Thoracic aorta (tissue), 2 donors: ENCODE measurements at regions not wholly inside any gene's neighbourhood (a gene's known extent, or its start where the extent isn't known, plus 50 kb on each side); places are given as distances from the start of the nearest gene placed in this dataset.

Experiments used
- ATAC-seq: fragments of 150-250 bp; one replicate; pipeline ENCODE4 v1.8.0; 2017; ENCODE audit warnings: low read depth; ENCODE audit not compliant: insufficient number of reproducible peaks, low FRiP score
- DNase-seq: peaks from one replicate; pipeline ENCODE4 v3.0.0-alpha.2; 2020; ENCODE audit warnings: low spot score
- H3K27ac ChIP-seq, 2 donors: fragments of 200-600 bp; sonication (generic); 1 replicate in 1 of 2; 2 replicates in 1 of 2; pipeline ENCODE4 v1.5.1; 2016; ENCODE audit warnings: mild to moderate bottlenecking in 2 of 2, moderate library complexity in 2 of 2
- H3K27me3 ChIP-seq: fragments of 200-600 bp; sonication (generic); replicated peaks from 2 replicates; pipeline ENCODE4 v1.6.0; 2016; ENCODE audit warnings: mild to moderate bottlenecking; ENCODE audit not compliant: insufficient read depth
- H3K36me3 ChIP-seq: fragments of 200-600 bp; sonication (generic); one replicate; pipeline ENCODE4 v1.5.1; 2016
- H3K4me1 ChIP-seq, 2 donors: fragments of 200-600 bp; sonication (generic); 1 replicate in 1 of 2; 2 replicates in 1 of 2; pipeline versions ENCODE4 v1.5.1 to v1.6.0; 2016; ENCODE audit warnings: low read depth in 2 of 2, mild to moderate bottlenecking in 1 of 2; ENCODE audit not compliant: control insufficient read depth in 1 of 2
- H3K4me3 ChIP-seq: fragments of 200-600 bp; sonication (generic); 2 replicates; pipeline ENCODE4 v1.5.1; 2016; ENCODE audit warnings: mild to moderate bottlenecking
- H3K9me3 ChIP-seq: fragments of 200-600 bp; sonication (generic); 2 replicates; pipeline ENCODE4 v1.5.1; 2016
- TF ChIP-seq, protein P1 (sequence below): fragments of 200-600 bp; sonication (generic); IDR thresholded peaks from one replicate; pipeline ENCODE4 v1.5.1; 2019; ENCODE audit warnings: antibody characterized with exemption

DNA sequence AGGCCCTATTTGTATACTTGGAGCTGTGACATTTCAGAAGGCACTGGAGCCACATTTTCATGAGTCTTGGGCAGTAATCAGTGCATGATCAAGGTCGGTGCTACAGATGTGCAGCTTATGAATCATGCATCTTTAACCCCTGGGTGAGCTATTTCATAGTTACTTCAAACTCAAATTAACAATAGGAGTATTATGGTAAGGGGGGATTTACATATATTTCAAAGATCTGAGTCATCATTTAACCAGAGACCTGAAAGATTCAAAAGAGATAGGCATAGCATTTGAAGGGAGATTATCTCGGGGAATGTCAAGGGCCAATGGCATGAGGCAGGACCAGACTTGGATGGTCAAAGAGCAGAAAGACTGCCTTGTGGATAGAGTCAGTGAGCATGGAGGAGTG is 169.0 kb upstream of the GRIN3A start:
- no peak overlapping the region for H3K27ac ChIP-seq
- TF ChIP-seq, protein P1, sequence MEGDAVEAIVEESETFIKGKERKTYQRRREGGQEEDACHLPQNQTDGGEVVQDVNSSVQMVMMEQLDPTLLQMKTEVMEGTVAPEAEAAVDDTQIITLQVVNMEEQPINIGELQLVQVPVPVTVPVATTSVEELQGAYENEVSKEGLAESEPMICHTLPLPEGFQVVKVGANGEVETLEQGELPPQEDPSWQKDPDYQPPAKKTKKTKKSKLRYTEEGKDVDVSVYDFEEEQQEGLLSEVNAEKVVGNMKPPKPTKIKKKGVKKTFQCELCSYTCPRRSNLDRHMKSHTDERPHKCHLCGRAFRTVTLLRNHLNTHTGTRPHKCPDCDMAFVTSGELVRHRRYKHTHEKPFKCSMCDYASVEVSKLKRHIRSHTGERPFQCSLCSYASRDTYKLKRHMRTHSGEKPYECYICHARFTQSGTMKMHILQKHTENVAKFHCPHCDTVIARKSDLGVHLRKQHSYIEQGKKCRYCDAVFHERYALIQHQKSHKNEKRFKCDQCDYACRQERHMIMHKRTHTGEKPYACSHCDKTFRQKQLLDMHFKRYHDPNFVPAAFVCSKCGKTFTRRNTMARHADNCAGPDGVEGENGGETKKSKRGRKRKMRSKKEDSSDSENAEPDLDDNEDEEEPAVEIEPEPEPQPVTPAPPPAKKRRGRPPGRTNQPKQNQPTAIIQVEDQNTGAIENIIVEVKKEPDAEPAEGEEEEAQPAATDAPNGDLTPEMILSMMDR, result no peak
- no peaks in the 10 kb centered on the region for H3K27me3 ChIP-seq
- ATAC-seq, result no peak
- H3K9me3 ChIP-seq, result no peaks in the 10 kb centered on the region
- no peak overlapping the region for H3K4me3 ChIP-seq
- DNase-seq, result no peak
- H3K36me3 ChIP-seq, result no peaks in the 10 kb centered on the region
- no peaks in the 10 kb centered on the region for H3K4me1 ChIP-seq

DNA sequence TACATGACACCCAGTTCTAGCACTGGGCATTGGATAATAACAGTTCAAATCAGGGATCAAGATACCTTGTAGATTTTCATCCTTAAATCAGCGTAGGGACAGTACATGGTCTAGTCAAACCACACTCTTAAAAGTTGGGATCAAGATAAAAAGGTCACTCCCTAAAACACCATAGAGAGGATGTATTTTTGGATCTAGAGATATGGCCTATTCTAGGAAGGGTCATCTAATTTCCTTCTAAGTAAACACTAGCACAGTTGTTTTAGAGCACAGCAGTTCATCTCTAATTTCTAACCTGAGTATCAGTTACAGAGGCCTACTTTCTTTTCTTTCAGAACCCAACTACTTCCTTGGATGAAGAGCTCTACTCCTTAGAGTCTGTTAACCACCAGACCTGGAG is 166.4 kb upstream of the GRIN3A start:
- ATAC-seq, result no peak
- TF ChIP-seq, protein P1, result no peak
- H3K27ac ChIP-seq, result no peak overlapping the region
- H3K27me3 ChIP-seq, result no peaks in the 10 kb centered on the region
- no peak overlapping the region for H3K4me3 ChIP-seq
- H3K36me3 ChIP-seq, result no peaks in the 10 kb centered on the region
- H3K4me1 ChIP-seq, result no peaks in the 10 kb centered on the region
- no peak for DNase-seq
- no peaks in the 10 kb centered on the region for H3K9me3 ChIP-seq

DNA sequence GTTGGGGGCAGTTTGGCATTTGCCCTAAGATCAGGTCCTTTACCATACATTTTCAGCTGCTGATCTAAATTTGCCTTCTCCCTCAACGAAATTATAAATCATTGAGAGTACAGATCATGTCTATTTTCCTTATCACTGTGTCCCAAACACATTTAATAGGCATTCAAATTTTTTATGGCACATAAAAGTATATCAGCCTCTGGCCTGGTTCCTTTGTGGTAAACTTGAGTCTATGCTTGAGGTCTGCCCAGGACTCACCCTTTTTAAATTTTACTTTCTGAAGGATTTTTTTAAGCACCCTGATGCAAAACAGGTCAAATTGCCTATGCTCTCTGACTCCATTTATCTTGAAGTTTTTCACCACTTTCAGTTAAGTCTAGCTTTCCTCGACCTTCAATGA is 163.6 kb upstream of the GRIN3A start:
- H3K4me1 ChIP-seq, result no peaks in the 10 kb centered on the region
- DNase-seq, result no peak
- no peak overlapping the region for H3K4me3 ChIP-seq
- TF ChIP-seq, protein P1, result no peak
- H3K9me3 ChIP-seq, result no peaks in the 10 kb centered on the region
- H3K27ac ChIP-seq, result no peak overlapping the region
- H3K27me3 ChIP-seq, result no peaks in the 10 kb centered on the region
- no peaks in the 10 kb centered on the region for H3K36me3 ChIP-seq
- ATAC-seq, result no peak

DNA sequence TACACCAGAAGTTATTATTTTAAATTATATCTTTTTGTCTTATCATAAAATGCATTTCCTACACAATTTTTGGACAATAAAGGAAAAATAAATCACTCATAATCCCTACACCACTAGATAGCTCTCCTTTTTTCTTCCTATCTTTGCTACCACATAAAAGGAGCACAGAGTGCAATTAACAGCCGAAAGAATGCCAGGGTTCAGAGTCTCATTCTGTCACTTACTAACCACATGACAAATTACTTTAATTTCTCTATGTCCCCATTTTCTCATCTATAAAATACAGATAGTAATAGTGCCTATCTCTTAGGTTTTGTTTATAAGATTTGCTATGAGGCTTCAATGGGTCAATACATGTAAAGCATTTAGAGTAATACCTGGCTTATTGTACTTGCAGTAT is 158.7 kb upstream of the GRIN3A start:
- Histone ChIP-seq H3K36me3 (no peaks in the 10 kb centered on the region), H3K27me3 (no peaks in the 10 kb centered on the region), H3K4me1 (no peaks in the 10 kb centered on the region), H3K4me3 (no peak overlapping the region), H3K27ac (no peak overlapping the region), H3K9me3 (no peaks in the 10 kb centered on the region)
- TF ChIP-seq, protein P1, result no peak
- ATAC-seq (no peak), DNase-seq (no peak)

GRCh38 chr9:101893661-101894646 is 155.5 kb upstream of the GRIN3A start:
- Histone ChIP-seq H3K4me3 (no peak overlapping the region), H3K27ac (no peak overlapping the region), H3K27me3 (no peaks in the 10 kb centered on the region), H3K36me3 (no peaks in the 10 kb centered on the region), H3K9me3 (no peaks in the 10 kb centered on the region), H3K4me1 (no peaks in the 10 kb centered on the region)
- ATAC-seq, result no peak
- TF ChIP-seq, protein P1, result no peak
- no peak for DNase-seq
